Fibroblast of lung (primary cell): ENCODE measurements at regions not wholly inside any gene's neighbourhood (a gene's known extent, or its start where the extent isn't known, plus 50 kb on each side); places are given as distances from the start of the nearest gene placed in this dataset.

Experiments used
- EZH2 ChIP-seq: IDR thresholded peaks from 2 replicates; pipeline ENCODE4 v1.5.1; 2012; ENCODE audit warnings: low read length, control low read depth, mild to moderate bottlenecking; ENCODE audit errors: missing control alignments
- TF ChIP-seq, protein P1 (sequence below), 2 donors: IDR thresholded peaks in 1 of 2; conservative IDR thresholded peaks in 1 of 2; 1 replicate in 1 of 2; 2 replicates in 1 of 2; pipeline ENCODE4 v1.5.1; 2011 to 2012; ENCODE audit warnings: low read length in 2 of 2, control low read depth in 1 of 2, inconsistent platforms in 1 of 2, low read depth in 1 of 2, mild to moderate bottlenecking in 1 of 2

DNA sequence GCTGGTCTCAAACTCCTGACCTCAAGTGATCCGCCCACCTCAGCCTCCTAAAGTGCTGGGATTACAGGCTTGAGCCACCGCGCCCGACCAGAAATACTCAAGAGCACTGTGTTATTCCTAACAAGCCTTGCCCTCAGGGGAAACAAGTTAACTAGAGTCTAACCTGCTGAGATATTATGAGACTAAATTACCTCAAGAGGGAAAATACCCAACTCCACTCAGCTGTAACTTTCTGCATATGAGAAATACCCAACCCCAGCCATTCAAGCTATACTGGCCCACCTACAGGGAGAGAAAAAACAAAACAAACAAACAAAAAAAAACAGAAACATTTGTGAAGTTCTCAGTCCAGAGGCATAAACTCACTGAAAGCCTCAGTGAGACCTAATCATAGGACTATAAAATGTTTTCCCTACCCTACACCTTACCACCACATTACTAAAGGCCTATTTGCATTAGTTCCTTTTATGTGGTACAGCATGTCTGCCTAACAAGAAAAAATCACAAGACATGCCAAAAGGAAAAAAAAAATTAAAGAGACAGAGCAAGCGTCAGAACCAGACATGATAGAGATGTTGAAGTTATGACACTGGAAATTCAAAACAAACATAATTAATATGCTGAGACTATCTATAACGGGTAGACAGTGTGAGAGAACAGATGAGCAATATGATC, 876.0 kb downstream of the FSTL5 start:
- TF ChIP-seq, protein P1, sequence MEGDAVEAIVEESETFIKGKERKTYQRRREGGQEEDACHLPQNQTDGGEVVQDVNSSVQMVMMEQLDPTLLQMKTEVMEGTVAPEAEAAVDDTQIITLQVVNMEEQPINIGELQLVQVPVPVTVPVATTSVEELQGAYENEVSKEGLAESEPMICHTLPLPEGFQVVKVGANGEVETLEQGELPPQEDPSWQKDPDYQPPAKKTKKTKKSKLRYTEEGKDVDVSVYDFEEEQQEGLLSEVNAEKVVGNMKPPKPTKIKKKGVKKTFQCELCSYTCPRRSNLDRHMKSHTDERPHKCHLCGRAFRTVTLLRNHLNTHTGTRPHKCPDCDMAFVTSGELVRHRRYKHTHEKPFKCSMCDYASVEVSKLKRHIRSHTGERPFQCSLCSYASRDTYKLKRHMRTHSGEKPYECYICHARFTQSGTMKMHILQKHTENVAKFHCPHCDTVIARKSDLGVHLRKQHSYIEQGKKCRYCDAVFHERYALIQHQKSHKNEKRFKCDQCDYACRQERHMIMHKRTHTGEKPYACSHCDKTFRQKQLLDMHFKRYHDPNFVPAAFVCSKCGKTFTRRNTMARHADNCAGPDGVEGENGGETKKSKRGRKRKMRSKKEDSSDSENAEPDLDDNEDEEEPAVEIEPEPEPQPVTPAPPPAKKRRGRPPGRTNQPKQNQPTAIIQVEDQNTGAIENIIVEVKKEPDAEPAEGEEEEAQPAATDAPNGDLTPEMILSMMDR (conservative IDR thresholded peaks at IDR 0.05 in 1 of 2, IDR thresholded peaks at IDR 0.05 in 1 of 2; ENCODE audit: low read depth in 1 of 2, low read length in 2 of 2), result no peak
- TF ChIP-seq EZH2, result no peak
